GM23338 (cell line): ENCODE measurements at regions not wholly inside any gene's neighbourhood (a gene's known extent, or its start where the extent isn't known, plus 50 kb on each side); places are given as distances from the start of the nearest gene placed in this dataset.
A peak's percentile ranks its signal among the peaks of the same experiment; 100 is the strongest.

ENCODE experiments used
- CREB1 ChIP-seq: fragments of 250-450 bp; sonication (Bioruptor Pico); IDR thresholded peaks from 2 replicates; pipeline ENCODE4 v1.5.0; 2020; ENCODE audit warnings: low read depth, mild to moderate bottlenecking, moderate library complexity
- CTCF ChIP-seq, 2 experiments: fragments of 200-600 bp in 1 of 2; sonication (generic) in 1 of 2; conservative IDR thresholded peaks; 2 replicates each; pipeline versions ENCODE4 v1.5.1 to v1.6.1; 2016 to 2017; ENCODE audit warnings: antibody characterized with exemption in 2 of 2, low read depth in 2 of 2, mild to moderate bottlenecking in 2 of 2, moderate library complexity in 1 of 2
- ETS1 ChIP-seq: IDR thresholded peaks from 2 replicates; pipeline ENCODE4 v1.6.1; 2016; ENCODE audit warnings: antibody characterized with exemption
- EZH2 ChIP-seq: fragments of 200-600 bp; sonication (generic); IDR thresholded peaks from one replicate; pipeline ENCODE4 v1.8.0; 2017; ENCODE audit warnings: antibody characterized with exemption, mild to moderate bottlenecking, low read depth; ENCODE audit not compliant: unreplicated experiment
- EZH2phosphoT487 ChIP-seq: fragments of 200-600 bp; sonication (generic); IDR thresholded peaks from one replicate; pipeline ENCODE4 v1.8.1; 2018; ENCODE audit warnings: antibody characterized with exemption; ENCODE audit not compliant: unreplicated experiment
- JUNB ChIP-seq: IDR thresholded peaks from one replicate; pipeline ENCODE4 v1.6.1; 2016; ENCODE audit warnings: antibody characterized with exemption; ENCODE audit not compliant: unreplicated experiment
- POLR2AphosphoS5 ChIP-seq: IDR thresholded peaks from 2 replicates; pipeline ENCODE4 v1.6.1; 2016; ENCODE audit warnings: antibody characterized with exemption, low read depth

GRCh38 chrX:20530406-20530921 is 263.8 kb upstream of the RPS6KA3 start:
- TF ChIP-seq CTCF (conservative IDR thresholded peaks at IDR 0.05; ENCODE audit: low read depth in 2 of 2) (peak; percentile 73 to 76), JUNB (no peak), EZH2 (no peak), EZH2phosphoT487 (no peak), POLR2AphosphoS5 (no peak), CREB1 (no peak), ETS1 (no peak)
